ENCODE measurements at regions not wholly inside any gene's neighbourhood (a gene's known extent, or its start where the extent isn't known, plus 50 kb on each side); places are given as distances from the start of the nearest gene placed in this dataset.

DNA sequence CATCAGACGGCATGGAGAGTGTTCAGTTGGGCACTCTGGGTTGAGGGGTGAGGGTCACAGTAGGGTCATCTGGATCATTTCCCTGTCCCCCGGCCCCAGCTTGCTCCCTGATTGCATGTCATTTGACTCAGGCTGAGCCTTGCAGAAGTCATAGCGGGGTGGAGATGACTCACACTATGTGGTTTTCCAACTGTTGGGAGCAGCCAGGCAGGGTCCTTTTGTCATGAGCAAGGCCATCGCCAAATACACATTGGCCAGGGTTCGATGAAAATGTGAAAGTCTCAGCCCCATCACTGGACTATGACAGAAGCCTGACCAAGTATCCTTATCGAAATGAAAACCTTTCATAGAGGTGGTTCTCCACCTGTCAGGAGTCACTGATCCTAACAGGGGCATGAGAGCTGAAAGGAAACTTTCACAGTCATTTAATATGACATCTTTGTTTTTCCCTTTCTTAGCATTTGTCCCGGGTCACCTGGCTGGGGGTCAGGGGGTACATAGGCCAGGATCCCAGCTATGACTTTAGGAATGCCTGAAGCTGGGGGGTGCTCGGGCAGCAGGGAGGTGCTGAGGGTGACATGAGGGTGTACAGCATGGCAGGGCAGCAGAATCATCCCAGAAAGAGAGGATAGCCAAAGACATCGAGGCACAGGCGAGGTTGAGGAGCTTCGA lies 70.2 kb upstream of the CD93 start (continued):
- no peak for TF ChIP-seq JUND (IDR thresholded peaks at IDR 0.05; ENCODE audit: low read depth, low read length)
- TF ChIP-seq, protein P1, sequence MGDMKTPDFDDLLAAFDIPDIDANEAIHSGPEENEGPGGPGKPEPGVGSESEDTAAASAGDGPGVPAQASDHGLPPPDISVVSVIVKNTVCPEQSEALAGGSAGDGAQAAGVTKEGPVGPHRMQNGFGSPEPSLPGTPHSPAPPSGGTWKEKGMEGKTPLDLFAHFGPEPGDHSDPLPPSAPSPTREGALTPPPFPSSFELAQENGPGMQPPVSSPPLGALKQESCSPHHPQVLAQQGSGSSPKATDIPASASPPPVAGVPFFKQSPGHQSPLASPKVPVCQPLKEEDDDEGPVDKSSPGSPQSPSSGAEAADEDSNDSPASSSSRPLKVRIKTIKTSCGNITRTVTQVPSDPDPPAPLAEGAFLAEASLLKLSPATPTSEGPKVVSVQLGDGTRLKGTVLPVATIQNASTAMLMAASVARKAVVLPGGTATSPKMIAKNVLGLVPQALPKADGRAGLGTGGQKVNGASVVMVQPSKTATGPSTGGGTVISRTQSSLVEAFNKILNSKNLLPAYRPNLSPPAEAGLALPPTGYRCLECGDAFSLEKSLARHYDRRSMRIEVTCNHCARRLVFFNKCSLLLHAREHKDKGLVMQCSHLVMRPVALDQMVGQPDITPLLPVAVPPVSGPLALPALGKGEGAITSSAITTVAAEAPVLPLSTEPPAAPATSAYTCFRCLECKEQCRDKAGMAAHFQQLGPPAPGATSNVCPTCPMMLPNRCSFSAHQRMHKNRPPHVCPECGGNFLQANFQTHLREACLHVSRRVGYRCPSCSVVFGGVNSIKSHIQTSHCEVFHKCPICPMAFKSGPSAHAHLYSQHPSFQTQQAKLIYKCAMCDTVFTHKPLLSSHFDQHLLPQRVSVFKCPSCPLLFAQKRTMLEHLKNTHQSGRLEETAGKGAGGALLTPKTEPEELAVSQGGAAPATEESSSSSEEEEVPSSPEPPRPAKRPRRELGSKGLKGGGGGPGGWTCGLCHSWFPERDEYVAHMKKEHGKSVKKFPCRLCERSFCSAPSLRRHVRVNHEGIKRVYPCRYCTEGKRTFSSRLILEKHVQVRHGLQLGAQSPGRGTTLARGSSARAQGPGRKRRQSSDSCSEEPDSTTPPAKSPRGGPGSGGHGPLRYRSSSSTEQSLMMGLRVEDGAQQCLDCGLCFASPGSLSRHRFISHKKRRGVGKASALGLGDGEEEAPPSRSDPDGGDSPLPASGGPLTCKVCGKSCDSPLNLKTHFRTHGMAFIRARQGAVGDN (IDR thresholded peaks at IDR 0.05): no peak
- no peak for TF ChIP-seq CHD4 (IDR thresholded peaks at IDR 0.05)
- TF ChIP-seq POLR2AphosphoS2 (IDR thresholded peaks at IDR 0.05; ENCODE audit: low read depth, low read length): no peak
- no peak for TF ChIP-seq RFX5 (IDR thresholded peaks at IDR 0.05; ENCODE audit: low read depth, low read length)
- TF ChIP-seq HDGF (IDR thresholded peaks at IDR 0.05): no peak
- no peak for TF ChIP-seq TAF1 (IDR thresholded peaks at IDR 0.05; ENCODE audit: borderline replicate concordance, low read depth, low read length)
- TF ChIP-seq SIX5 (IDR thresholded peaks at IDR 0.05; ENCODE audit: low read depth, low read length, severe bottlenecking): no peak
- TF ChIP-seq, protein P2, sequence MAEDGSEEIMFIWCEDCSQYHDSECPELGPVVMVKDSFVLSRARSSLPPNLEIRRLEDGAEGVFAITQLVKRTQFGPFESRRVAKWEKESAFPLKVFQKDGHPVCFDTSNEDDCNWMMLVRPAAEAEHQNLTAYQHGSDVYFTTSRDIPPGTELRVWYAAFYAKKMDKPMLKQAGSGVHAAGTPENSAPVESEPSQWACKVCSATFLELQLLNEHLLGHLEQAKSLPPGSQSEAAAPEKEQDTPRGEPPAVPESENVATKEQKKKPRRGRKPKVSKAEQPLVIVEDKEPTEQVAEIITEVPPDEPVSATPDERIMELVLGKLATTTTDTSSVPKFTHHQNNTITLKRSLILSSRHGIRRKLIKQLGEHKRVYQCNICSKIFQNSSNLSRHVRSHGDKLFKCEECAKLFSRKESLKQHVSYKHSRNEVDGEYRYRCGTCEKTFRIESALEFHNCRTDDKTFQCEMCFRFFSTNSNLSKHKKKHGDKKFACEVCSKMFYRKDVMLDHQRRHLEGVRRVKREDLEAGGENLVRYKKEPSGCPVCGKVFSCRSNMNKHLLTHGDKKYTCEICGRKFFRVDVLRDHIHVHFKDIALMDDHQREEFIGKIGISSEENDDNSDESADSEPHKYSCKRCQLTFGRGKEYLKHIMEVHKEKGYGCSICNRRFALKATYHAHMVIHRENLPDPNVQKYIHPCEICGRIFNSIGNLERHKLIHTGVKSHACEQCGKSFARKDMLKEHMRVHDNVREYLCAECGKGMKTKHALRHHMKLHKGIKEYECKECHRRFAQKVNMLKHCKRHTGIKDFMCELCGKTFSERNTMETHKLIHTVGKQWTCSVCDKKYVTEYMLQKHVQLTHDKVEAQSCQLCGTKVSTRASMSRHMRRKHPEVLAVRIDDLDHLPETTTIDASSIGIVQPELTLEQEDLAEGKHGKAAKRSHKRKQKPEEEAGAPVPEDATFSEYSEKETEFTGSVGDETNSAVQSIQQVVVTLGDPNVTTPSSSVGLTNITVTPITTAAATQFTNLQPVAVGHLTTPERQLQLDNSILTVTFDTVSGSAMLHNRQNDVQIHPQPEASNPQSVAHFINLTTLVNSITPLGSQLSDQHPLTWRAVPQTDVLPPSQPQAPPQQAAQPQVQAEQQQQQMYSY (CRISPR knock-in tag; IDR thresholded peaks at IDR 0.05): no peak
- TF ChIP-seq, protein P3, sequence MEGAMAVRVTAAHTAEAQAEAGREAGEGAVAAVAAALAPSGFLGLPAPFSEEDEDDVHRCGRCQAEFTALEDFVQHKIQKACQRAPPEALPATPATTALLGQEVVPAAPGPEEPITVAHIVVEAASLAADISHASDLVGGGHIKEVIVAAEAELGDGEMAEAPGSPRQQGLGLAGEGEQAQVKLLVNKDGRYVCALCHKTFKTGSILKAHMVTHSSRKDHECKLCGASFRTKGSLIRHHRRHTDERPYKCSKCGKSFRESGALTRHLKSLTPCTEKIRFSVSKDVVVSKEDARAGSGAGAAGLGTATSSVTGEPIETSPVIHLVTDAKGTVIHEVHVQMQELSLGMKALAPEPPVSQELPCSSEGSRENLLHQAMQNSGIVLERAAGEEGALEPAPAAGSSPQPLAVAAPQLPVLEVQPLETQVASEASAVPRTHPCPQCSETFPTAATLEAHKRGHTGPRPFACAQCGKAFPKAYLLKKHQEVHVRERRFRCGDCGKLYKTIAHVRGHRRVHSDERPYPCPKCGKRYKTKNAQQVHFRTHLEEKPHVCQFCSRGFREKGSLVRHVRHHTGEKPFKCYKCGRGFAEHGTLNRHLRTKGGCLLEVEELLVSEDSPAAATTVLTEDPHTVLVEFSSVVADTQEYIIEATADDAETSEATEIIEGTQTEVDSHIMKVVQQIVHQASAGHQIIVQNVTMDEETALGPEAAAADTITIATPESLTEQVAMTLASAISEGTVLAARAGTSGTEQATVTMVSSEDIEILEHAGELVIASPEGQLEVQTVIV (IDR thresholded peaks at IDR 0.05; ENCODE audit: borderline replicate concordance, partially characterized antibody): no peak
- 0 out of 4 replicates have a peak, but pooled peaks of 1 of the 2 experiments have one; percentile 12 for TF ChIP-seq IKZF2 (IDR thresholded peaks at IDR 0.05)
- no peak for TF ChIP-seq TCF3 (IDR thresholded peaks at IDR 0.05; ENCODE audit: borderline replicate concordance, insufficient read depth, low read depth, low read length)
- no peak for TF ChIP-seq SPI1 (IDR thresholded peaks at IDR 0.05; ENCODE audit: borderline replicate concordance, insufficient read depth, low read depth, low read length)
- TF ChIP-seq, protein P4, sequence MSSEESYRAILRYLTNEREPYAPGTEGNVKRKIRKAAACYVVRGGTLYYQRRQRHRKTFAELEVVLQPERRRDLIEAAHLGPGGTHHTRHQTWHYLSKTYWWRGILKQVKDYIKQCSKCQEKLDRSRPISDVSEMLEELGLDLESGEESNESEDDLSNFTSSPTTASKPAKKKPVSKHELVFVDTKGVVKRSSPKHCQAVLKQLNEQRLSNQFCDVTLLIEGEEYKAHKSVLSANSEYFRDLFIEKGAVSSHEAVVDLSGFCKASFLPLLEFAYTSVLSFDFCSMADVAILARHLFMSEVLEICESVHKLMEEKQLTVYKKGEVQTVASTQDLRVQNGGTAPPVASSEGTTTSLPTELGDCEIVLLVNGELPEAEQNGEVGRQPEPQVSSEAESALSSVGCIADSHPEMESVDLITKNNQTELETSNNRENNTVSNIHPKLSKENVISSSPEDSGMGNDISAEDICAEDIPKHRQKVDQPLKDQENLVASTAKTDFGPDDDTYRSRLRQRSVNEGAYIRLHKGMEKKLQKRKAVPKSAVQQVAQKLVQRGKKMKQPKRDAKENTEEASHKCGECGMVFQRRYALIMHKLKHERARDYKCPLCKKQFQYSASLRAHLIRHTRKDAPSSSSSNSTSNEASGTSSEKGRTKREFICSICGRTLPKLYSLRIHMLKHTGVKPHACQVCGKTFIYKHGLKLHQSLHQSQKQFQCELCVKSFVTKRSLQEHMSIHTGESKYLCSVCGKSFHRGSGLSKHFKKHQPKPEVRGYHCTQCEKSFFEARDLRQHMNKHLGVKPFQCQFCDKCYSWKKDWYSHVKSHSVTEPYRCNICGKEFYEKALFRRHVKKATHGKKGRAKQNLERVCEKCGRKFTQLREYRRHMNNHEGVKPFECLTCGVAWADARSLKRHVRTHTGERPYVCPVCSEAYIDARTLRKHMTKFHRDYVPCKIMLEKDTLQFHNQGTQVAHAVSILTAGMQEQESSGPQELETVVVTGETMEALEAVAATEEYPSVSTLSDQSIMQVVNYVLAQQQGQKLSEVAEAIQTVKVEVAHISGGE (CRISPR knock-in tag; IDR thresholded peaks at IDR 0.05): no peak

Measured in GM12878 (cell line).